ENCODE measurements at regions not wholly inside any gene's neighbourhood (a gene's known extent, or its start where the extent isn't known, plus 50 kb on each side); places are given as distances from the start of the nearest gene placed in this dataset.

- H3K36me3 ChIP-seq (ENCODE audit: insufficient read depth, low read length): no peaks in the 10 kb centered on the region
- no peak for TF ChIP-seq CTCF (IDR thresholded peaks at IDR 0.05; ENCODE audit: extremely low read depth, low read depth, low read length)
- H3K79me2 ChIP-seq (ENCODE audit: insufficient read depth, low read length): no peaks in the 10 kb centered on the region
- no peak overlapping the region for H3K4me2 ChIP-seq (ENCODE audit: insufficient read depth, low read length)
- no peaks in the 10 kb centered on the region for H3K9me3 ChIP-seq (ENCODE audit: low read depth, low read length)
- no peaks in the 10 kb centered on the region for H3K27me3 ChIP-seq (ENCODE audit: insufficient read depth, low read length)
- DNase-seq (ENCODE audit: insufficient read length, low spot score, missing footprints): peak; percentile 31
- no peaks in the 10 kb centered on the region for H4K20me1 ChIP-seq (ENCODE audit: insufficient read depth, low read length)
- no peak overlapping the region for H2AFZ ChIP-seq (ENCODE audit: low read length)
- peaks cover 30% of the 10 kb centered on the region for H3K4me1 ChIP-seq (ENCODE audit: insufficient read depth, low read length)
- H3K27ac ChIP-seq (ENCODE audit: low read depth, low read length): no peak overlapping the region
- no peak overlapping the region for H3K4me3 ChIP-seq (ENCODE audit: insufficient read depth, low read length)
These were observed 179.6 kb upstream of the PITX1 start for GRCh38 chr5:135213466-135214239.

GRCh38 chr5:135213027-135213386 lies 179.0 kb upstream of the PITX1 start:
- Histone ChIP-seq H4K20me1 (ENCODE audit: insufficient read depth, low read length) (no peaks in the 10 kb centered on the region), H3K36me3 (ENCODE audit: insufficient read depth, low read length) (no peaks in the 10 kb centered on the region), H3K27me3 (ENCODE audit: insufficient read depth, low read length) (no peaks in the 10 kb centered on the region), H3K79me2 (ENCODE audit: insufficient read depth, low read length) (no peaks in the 10 kb centered on the region), H3K4me3 (ENCODE audit: insufficient read depth, low read length) (no peak overlapping the region), H3K4me1 (ENCODE audit: insufficient read depth, low read length) (peaks cover 37% of the 10 kb centered on the region), H3K4me2 (ENCODE audit: insufficient read depth, low read length) (no peak overlapping the region), H2AFZ (ENCODE audit: low read length) (no peak overlapping the region), H3K9me3 (ENCODE audit: low read depth, low read length) (no peaks in the 10 kb centered on the region), H3K27ac (ENCODE audit: low read depth, low read length) (no peak overlapping the region)
- DNase-seq (ENCODE audit: insufficient read length, low spot score, missing footprints): peak; percentile 48
- TF ChIP-seq CTCF (IDR thresholded peaks at IDR 0.05; ENCODE audit: extremely low read depth, low read depth, low read length): no peak

GRCh38 chr5:135212361-135213026 lies 178.5 kb upstream of the PITX1 start:
- Histone ChIP-seq H4K20me1 (ENCODE audit: insufficient read depth, low read length) (no peaks in the 10 kb centered on the region), H3K36me3 (ENCODE audit: insufficient read depth, low read length) (no peaks in the 10 kb centered on the region), H3K79me2 (ENCODE audit: insufficient read depth, low read length) (no peaks in the 10 kb centered on the region), H3K4me3 (ENCODE audit: insufficient read depth, low read length) (no peak overlapping the region), H3K4me1 (ENCODE audit: insufficient read depth, low read length) (peaks cover 39% of the 10 kb centered on the region), H3K9me3 (ENCODE audit: low read depth, low read length) (no peaks in the 10 kb centered on the region), H3K27me3 (ENCODE audit: insufficient read depth, low read length) (no peaks in the 10 kb centered on the region), H2AFZ (ENCODE audit: low read length) (no peak overlapping the region), H3K4me2 (ENCODE audit: insufficient read depth, low read length) (no peak overlapping the region), H3K27ac (ENCODE audit: low read depth, low read length) (no peak overlapping the region)
- no peak for TF ChIP-seq CTCF (IDR thresholded peaks at IDR 0.05; ENCODE audit: extremely low read depth, low read depth, low read length)
- peak; percentile 46 for DNase-seq (ENCODE audit: insufficient read length, low spot score, missing footprints)

- no peak for DNase-seq (ENCODE audit: insufficient read length, low spot score, missing footprints)
- Histone ChIP-seq H3K27me3 (ENCODE audit: insufficient read depth, low read length) (no peaks in the 10 kb centered on the region), H3K4me1 (ENCODE audit: insufficient read depth, low read length) (peaks cover 39% of the 10 kb centered on the region), H2AFZ (ENCODE audit: low read length) (no peak overlapping the region), H3K9me3 (ENCODE audit: low read depth, low read length) (no peaks in the 10 kb centered on the region), H3K4me3 (ENCODE audit: insufficient read depth, low read length) (no peak overlapping the region), H3K79me2 (ENCODE audit: insufficient read depth, low read length) (no peaks in the 10 kb centered on the region), H3K27ac (ENCODE audit: low read depth, low read length) (no peak overlapping the region), H4K20me1 (ENCODE audit: insufficient read depth, low read length) (no peaks in the 10 kb centered on the region), H3K4me2 (ENCODE audit: insufficient read depth, low read length) (no peak overlapping the region), H3K36me3 (ENCODE audit: insufficient read depth, low read length) (no peaks in the 10 kb centered on the region)
- no peak for TF ChIP-seq CTCF (IDR thresholded peaks at IDR 0.05; ENCODE audit: extremely low read depth, low read depth, low read length)
These were observed 177.8 kb upstream of the PITX1 start for GRCh38 chr5:135211791-135212190.
